ENCODE measurements at regions not wholly inside any gene's neighbourhood (a gene's known extent, or its start where the extent isn't known, plus 50 kb on each side); places are given as distances from the start of the nearest gene placed in this dataset.

- H3K36me3 ChIP-seq (ENCODE audit: control insufficient read depth, insufficient read depth, low read length): no peaks in the 10 kb centered on the region
- no peaks in the 10 kb centered on the region for H3K27me3 ChIP-seq (ENCODE audit: control insufficient read depth, insufficient read depth, low read length, poor library complexity, severe bottlenecking)
- no peak overlapping the region for H3K4me3 ChIP-seq (ENCODE audit: low read length)
- no peak for TF ChIP-seq CTCF (conservative IDR thresholded peaks at IDR 0.05)
- H3K9me3 ChIP-seq (ENCODE audit: control insufficient read depth, low read length): no peaks in the 10 kb centered on the region
- Mint-ChIP-seq H3K4me1 (peaks cover 52% of the 10 kb centered on the region), H3K27ac (peak overlapping the region; percentile 98), H3K4me3 (peak overlapping the region; percentile 38), H3K27me3 (ENCODE audit: insufficient read depth) (peaks cover 2% of the 10 kb centered on the region), H3K9me3 (peaks cover 30% of the 10 kb centered on the region), H3K36me3 (ENCODE audit: low read depth) (no peaks in the 10 kb centered on the region)
- peak overlapping the region; percentile 68 for H3K27ac ChIP-seq (ENCODE audit: low read depth, low read length)
- WGBS, 2 experiments (ENCODE audit: insufficient coverage in 1 of 2, insufficient read length in 1 of 2): 40% methylated on average over 6 of the region's 9 CpGs; no CpG with 5 or more reads in 1 of the 2 experiments
- no peak for DNase-seq
- H3K4me1 ChIP-seq (ENCODE audit: control insufficient read depth, insufficient read depth, low read length): peaks cover 6% of the 10 kb centered on the region
- no peak overlapping the region for H3K9ac ChIP-seq (ENCODE audit: extremely low read depth, low read length, poor library complexity, severe bottlenecking)
Observed at GRCh38 chrX:40474645-40475044, 106.1 kb upstream of the ATP6AP2 start.

GRCh38 chrX:40474205-40474626 is 106.6 kb upstream of the ATP6AP2 start:
- peak overlapping the region; percentile 98 for H3K27ac Mint-ChIP-seq
- peaks cover 6% of the 10 kb centered on the region for H3K4me1 ChIP-seq (ENCODE audit: control insufficient read depth, insufficient read depth, low read length)
- H3K27me3 Mint-ChIP-seq (ENCODE audit: insufficient read depth): no peaks in the 10 kb centered on the region
- peak overlapping the region; percentile 38 for H3K4me3 Mint-ChIP-seq
- no peaks in the 10 kb centered on the region for H3K36me3 Mint-ChIP-seq (ENCODE audit: low read depth)
- WGBS, 2 experiments (ENCODE audit: insufficient coverage in 1 of 2, insufficient read length in 1 of 2): 0% methylated on average over 4 to 13 of the region's 14 CpGs
- H3K4me1 Mint-ChIP-seq: peaks cover 52% of the 10 kb centered on the region
- no peaks in the 10 kb centered on the region for H3K27me3 ChIP-seq (ENCODE audit: control insufficient read depth, insufficient read depth, low read length, poor library complexity, severe bottlenecking)
- H3K9me3 Mint-ChIP-seq: peaks cover 31% of the 10 kb centered on the region
- H3K27ac ChIP-seq (ENCODE audit: low read depth, low read length): peak overlapping the region; percentile 69
- no peaks in the 10 kb centered on the region for H3K36me3 ChIP-seq (ENCODE audit: control insufficient read depth, insufficient read depth, low read length)
- H3K9me3 ChIP-seq (ENCODE audit: control insufficient read depth, low read length): no peaks in the 10 kb centered on the region
- peak; percentile 98 for DNase-seq
- H3K9ac ChIP-seq (ENCODE audit: extremely low read depth, low read length, poor library complexity, severe bottlenecking): no peak overlapping the region
- no peak overlapping the region for H3K4me3 ChIP-seq (ENCODE audit: low read length)
- TF ChIP-seq CTCF (conservative IDR thresholded peaks at IDR 0.05): no peak

- peak overlapping the region; percentile 69 for H3K27ac ChIP-seq (ENCODE audit: low read depth, low read length)
Observed at GRCh38 chrX:40473460-40474204, 107.1 kb upstream of the ATP6AP2 start.

More at GRCh38 chrX:40473460-40474204, 107.1 kb upstream of the ATP6AP2 start:
- H3K36me3 ChIP-seq (ENCODE audit: control insufficient read depth, insufficient read depth, low read length): no peaks in the 10 kb centered on the region
- no peak overlapping the region for H3K9ac ChIP-seq (ENCODE audit: extremely low read depth, low read length, poor library complexity, severe bottlenecking)
- H3K27ac Mint-ChIP-seq: peak overlapping the region; percentile 98
- peaks cover 48% of the 10 kb centered on the region for H3K4me1 Mint-ChIP-seq
- no peaks in the 10 kb centered on the region for H3K27me3 ChIP-seq (ENCODE audit: control insufficient read depth, insufficient read depth, low read length, poor library complexity, severe bottlenecking)
- H3K4me3 Mint-ChIP-seq: peak overlapping the region; percentile 38
- no peaks in the 10 kb centered on the region for H3K36me3 Mint-ChIP-seq (ENCODE audit: low read depth)
- H3K27me3 Mint-ChIP-seq (ENCODE audit: insufficient read depth): no peaks in the 10 kb centered on the region
- TF ChIP-seq CTCF (conservative IDR thresholded peaks at IDR 0.05): no peak
- H3K9me3 ChIP-seq (ENCODE audit: control insufficient read depth, low read length): no peaks in the 10 kb centered on the region
- H3K4me1 ChIP-seq (ENCODE audit: control insufficient read depth, insufficient read depth, low read length): peaks cover 6% of the 10 kb centered on the region
- peaks cover 26% of the 10 kb centered on the region for H3K9me3 Mint-ChIP-seq
- no peak overlapping the region for H3K4me3 ChIP-seq (ENCODE audit: low read length)
- 76 to 89% methylated on average over 4 to 8 of the region's 8 CpGs for WGBS, 2 experiments (ENCODE audit: insufficient coverage in 1 of 2, insufficient read length in 1 of 2)
- DNase-seq: no peak

Data from endodermal cell (in vitro differentiated cells).